ENCODE measurements at regions not wholly inside any gene's neighbourhood (a gene's known extent, or its start where the extent isn't known, plus 50 kb on each side); places are given as distances from the start of the nearest gene placed in this dataset.

GRCh38 chr10:21069278-21069677 lies 172.2 kb upstream of the NEBL start:
- Histone ChIP-seq H3K4me3 (ENCODE audit: low read length) (no peak overlapping the region), H3K79me2 (ENCODE audit: low read length) (no peaks in the 10 kb centered on the region), H3K27me3 (ENCODE audit: low read depth, low read length) (no peaks in the 10 kb centered on the region), H2AFZ (ENCODE audit: low read depth, low read length) (no peak overlapping the region), H3K4me1 (ENCODE audit: low read length) (no peaks in the 10 kb centered on the region), H3K9ac (ENCODE audit: low read length) (no peak overlapping the region), H3K9me3 (ENCODE audit: insufficient read depth, low read length) (no peaks in the 10 kb centered on the region), H3K36me3 (replicated peaks; ENCODE audit: low read depth, low read length) (no peaks in the 10 kb centered on the region), H4K20me1 (ENCODE audit: insufficient read depth, low read length) (no peaks in the 10 kb centered on the region), H3K4me2 (ENCODE audit: low read length) (no peak overlapping the region), H3K27ac (ENCODE audit: low read length) (no peak overlapping the region)
- TF ChIP-seq EZH2phosphoT487 (IDR thresholded peaks at IDR 0.05; ENCODE audit: low read depth), result no peak
- no peak for TF ChIP-seq CTCF (IDR thresholded peaks at IDR 0.05; ENCODE audit: low read depth, low read length)

GRCh38 chr10:21068026-21068656 lies 171.0 kb upstream of the NEBL start:
- no peak overlapping the region for H3K27ac ChIP-seq (ENCODE audit: low read length)
- no peaks in the 10 kb centered on the region for H3K9me3 ChIP-seq (ENCODE audit: insufficient read depth, low read length)
- no peak for TF ChIP-seq CTCF (IDR thresholded peaks at IDR 0.05; ENCODE audit: low read depth, low read length)
- TF ChIP-seq EZH2phosphoT487 (IDR thresholded peaks at IDR 0.05; ENCODE audit: low read depth), result no peak
- H3K79me2 ChIP-seq (ENCODE audit: low read length), result no peaks in the 10 kb centered on the region
- no peak overlapping the region for H2AFZ ChIP-seq (ENCODE audit: low read depth, low read length)
- H3K4me3 ChIP-seq (ENCODE audit: low read length), result no peak overlapping the region
- H3K4me2 ChIP-seq (ENCODE audit: low read length), result no peak overlapping the region
- no peaks in the 10 kb centered on the region for H3K36me3 ChIP-seq (replicated peaks; ENCODE audit: low read depth, low read length)
- no peaks in the 10 kb centered on the region for H3K27me3 ChIP-seq (ENCODE audit: low read depth, low read length)
- no peaks in the 10 kb centered on the region for H4K20me1 ChIP-seq (ENCODE audit: insufficient read depth, low read length)
- H3K9ac ChIP-seq (ENCODE audit: low read length), result no peak overlapping the region
- H3K4me1 ChIP-seq (ENCODE audit: low read length), result no peaks in the 10 kb centered on the region

GRCh38 chr10:21065621-21066248 lies 168.6 kb upstream of the NEBL start:
- no peak for TF ChIP-seq CTCF (IDR thresholded peaks at IDR 0.05; ENCODE audit: low read depth, low read length)
- TF ChIP-seq EZH2phosphoT487 (IDR thresholded peaks at IDR 0.05; ENCODE audit: low read depth), result no peak
- Histone ChIP-seq H3K9me3 (ENCODE audit: insufficient read depth, low read length) (no peaks in the 10 kb centered on the region), H4K20me1 (ENCODE audit: insufficient read depth, low read length) (no peaks in the 10 kb centered on the region), H3K9ac (ENCODE audit: low read length) (no peak overlapping the region), H3K79me2 (ENCODE audit: low read length) (no peaks in the 10 kb centered on the region), H3K4me3 (ENCODE audit: low read length) (no peak overlapping the region), H3K36me3 (replicated peaks; ENCODE audit: low read depth, low read length) (no peaks in the 10 kb centered on the region), H2AFZ (ENCODE audit: low read depth, low read length) (no peak overlapping the region), H3K4me2 (ENCODE audit: low read length) (no peak overlapping the region), H3K27me3 (ENCODE audit: low read depth, low read length) (no peaks in the 10 kb centered on the region), H3K4me1 (ENCODE audit: low read length) (no peaks in the 10 kb centered on the region), H3K27ac (ENCODE audit: low read length) (no peak overlapping the region)

GRCh38 chr10:21061982-21062381 lies 164.9 kb upstream of the NEBL start:
- Histone ChIP-seq H3K4me2 (ENCODE audit: low read length) (no peak overlapping the region), H4K20me1 (ENCODE audit: insufficient read depth, low read length) (no peaks in the 10 kb centered on the region)

More at GRCh38 chr10:21061982-21062381, 164.9 kb upstream of the NEBL start:
- Histone ChIP-seq H3K79me2 (ENCODE audit: low read length) (no peaks in the 10 kb centered on the region), H2AFZ (ENCODE audit: low read depth, low read length) (no peak overlapping the region), H3K4me3 (ENCODE audit: low read length) (no peak overlapping the region), H3K9ac (ENCODE audit: low read length) (no peak overlapping the region), H3K4me1 (ENCODE audit: low read length) (no peaks in the 10 kb centered on the region), H3K27me3 (ENCODE audit: low read depth, low read length) (no peaks in the 10 kb centered on the region), H3K36me3 (replicated peaks; ENCODE audit: low read depth, low read length) (no peaks in the 10 kb centered on the region), H3K9me3 (ENCODE audit: insufficient read depth, low read length) (no peaks in the 10 kb centered on the region), H3K27ac (ENCODE audit: low read length) (no peak overlapping the region)
- no peak for TF ChIP-seq EZH2phosphoT487 (IDR thresholded peaks at IDR 0.05; ENCODE audit: low read depth)

Data from OCI-LY3 (cell line).